ENCODE measurements at regions not wholly inside any gene's neighbourhood (a gene's known extent, or its start where the extent isn't known, plus 50 kb on each side); places are given as distances from the start of the nearest gene placed in this dataset.

- DNase-seq = no peak
Observed at GRCh38 chr20:56805313-56805712, 176.2 kb downstream of the TFAP2C start.

GRCh38 chr20:56805966-56806365 is 176.9 kb downstream of the TFAP2C start:
- DNase-seq = no peak

GRCh38 chr20:56806952-56807517 is 177.9 kb downstream of the TFAP2C start:
- no peak for DNase-seq

GRCh38 chr20:56808117-56808725 is 179.1 kb downstream of the TFAP2C start:
- no peak for DNase-seq

GRCh38 chr20:56808732-56809131 is 179.6 kb downstream of the TFAP2C start:
- no peak for DNase-seq

- DNase-seq = no peak
Observed at GRCh38 chr20:56809668-56810067, 180.6 kb downstream of the TFAP2C start.

GRCh38 chr20:56810141-56810540 is 181.0 kb downstream of the TFAP2C start:
- no peak for DNase-seq

GRCh38 chr20:56815796-56816195 is 186.7 kb downstream of the TFAP2C start:
- no peak for DNase-seq

- DNase-seq = no peak
Observed at GRCh38 chr20:56816349-56816748, 187.2 kb downstream of the TFAP2C start.

GRCh38 chr20:56817780-56818675 is 188.9 kb downstream of the TFAP2C start:
- DNase-seq = no peak

GRCh38 chr20:56820984-56821383 is 191.9 kb downstream of the TFAP2C start:
- DNase-seq = no peak

- DNase-seq = no peak
Observed at GRCh38 chr20:56826306-56826704, 197.2 kb downstream of the TFAP2C start.

- no peak for DNase-seq
Observed at GRCh38 chr20:56826705-56827665, 197.9 kb downstream of the TFAP2C start.

- DNase-seq = no peak
Observed at GRCh38 chr20:56827763-56828162, 198.7 kb downstream of the TFAP2C start.

GRCh38 chr20:56828402-56828801 is 199.3 kb downstream of the TFAP2C start:
- no peak for DNase-seq

GRCh38 chr20:56829788-56830385 is 200.8 kb downstream of the TFAP2C start:
- no peak for DNase-seq

- DNase-seq = no peak
Observed at GRCh38 chr20:56831795-56832194, 202.7 kb downstream of the TFAP2C start.

- no peak for DNase-seq
Observed at GRCh38 chr20:56833427-56833826, 204.3 kb downstream of the TFAP2C start.

- no peak for DNase-seq
Observed at GRCh38 chr20:56835829-56836550, 206.9 kb downstream of the TFAP2C start.

GRCh38 chr20:56839222-56839621 is 210.1 kb downstream of the TFAP2C start:
- DNase-seq = no peak

- DNase-seq = no peak
Observed at GRCh38 chr20:56839786-56840185, 210.7 kb downstream of the TFAP2C start.

Data from SW 1271 (cell line).